ENCODE measurements at regions not wholly inside any gene's neighbourhood (a gene's known extent, or its start where the extent isn't known, plus 50 kb on each side); places are given as distances from the start of the nearest gene placed in this dataset.
"Not testable (repeated sequence)": the region's sequence is repeated elsewhere in the genome, so short reads cannot be mapped to it uniquely, and the experiment has no call there.

DNA sequence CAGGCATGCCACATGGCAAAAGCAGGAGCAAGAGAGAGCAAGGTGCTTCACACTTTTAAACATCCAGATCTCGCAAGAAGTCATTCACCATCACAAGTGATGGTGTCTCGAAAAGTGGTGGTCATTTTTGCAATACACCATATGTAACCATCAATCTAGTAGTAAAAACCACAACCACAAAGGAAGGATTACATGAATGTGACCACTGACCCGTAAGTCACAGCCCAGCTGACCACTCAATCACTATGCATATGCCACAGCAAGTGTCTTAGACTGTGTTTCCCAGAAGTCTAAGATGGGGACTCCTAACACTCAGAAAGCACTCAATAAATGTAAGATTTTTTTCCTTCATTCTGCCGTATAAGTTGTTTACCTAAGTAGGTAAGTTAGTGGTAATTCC is 76.9 kb downstream of the FH start:
- H3K9me3 Mint-ChIP-seq = peaks cover under 1% of the 10 kb centered on the region
- intact Hi-C loops (cut with DNase I, micrococcal nuclease) = no loop called here
- CTCF ChIA-PET = no interaction called here

DNA sequence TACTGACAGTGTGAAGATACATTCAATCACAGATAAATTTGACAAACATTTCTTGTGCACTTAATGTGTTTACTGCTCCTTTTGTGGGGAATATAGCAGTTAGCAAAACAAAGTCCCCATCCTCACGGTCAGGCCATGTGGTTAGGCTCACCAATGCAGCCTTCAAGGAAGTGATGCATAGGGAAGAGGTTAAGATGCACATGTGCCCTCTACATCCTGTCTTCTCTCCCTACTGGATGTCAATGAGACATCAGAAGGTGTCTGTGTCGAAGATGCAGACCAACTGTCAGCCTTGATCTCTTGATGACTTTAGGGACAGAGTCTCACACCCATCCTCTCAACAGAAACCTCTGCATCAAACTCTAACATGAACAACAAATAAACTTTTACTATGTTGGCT is 78.7 kb downstream of the FH start:
- TF ChIP-seq, protein P1, sequence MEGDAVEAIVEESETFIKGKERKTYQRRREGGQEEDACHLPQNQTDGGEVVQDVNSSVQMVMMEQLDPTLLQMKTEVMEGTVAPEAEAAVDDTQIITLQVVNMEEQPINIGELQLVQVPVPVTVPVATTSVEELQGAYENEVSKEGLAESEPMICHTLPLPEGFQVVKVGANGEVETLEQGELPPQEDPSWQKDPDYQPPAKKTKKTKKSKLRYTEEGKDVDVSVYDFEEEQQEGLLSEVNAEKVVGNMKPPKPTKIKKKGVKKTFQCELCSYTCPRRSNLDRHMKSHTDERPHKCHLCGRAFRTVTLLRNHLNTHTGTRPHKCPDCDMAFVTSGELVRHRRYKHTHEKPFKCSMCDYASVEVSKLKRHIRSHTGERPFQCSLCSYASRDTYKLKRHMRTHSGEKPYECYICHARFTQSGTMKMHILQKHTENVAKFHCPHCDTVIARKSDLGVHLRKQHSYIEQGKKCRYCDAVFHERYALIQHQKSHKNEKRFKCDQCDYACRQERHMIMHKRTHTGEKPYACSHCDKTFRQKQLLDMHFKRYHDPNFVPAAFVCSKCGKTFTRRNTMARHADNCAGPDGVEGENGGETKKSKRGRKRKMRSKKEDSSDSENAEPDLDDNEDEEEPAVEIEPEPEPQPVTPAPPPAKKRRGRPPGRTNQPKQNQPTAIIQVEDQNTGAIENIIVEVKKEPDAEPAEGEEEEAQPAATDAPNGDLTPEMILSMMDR (IDR thresholded peaks at IDR 0.05) = no peak
- Mint-ChIP-seq H3K27me3 (peaks cover 9% of the 10 kb centered on the region), H3K27ac (no peak overlapping the region), H3K4me1 (ENCODE audit: low read depth) (no peaks in the 10 kb centered on the region), H3K9me3 (no peaks in the 10 kb centered on the region), H3K36me3 (ENCODE audit: low read depth) (no peaks in the 10 kb centered on the region), H3K4me3 (no peak overlapping the region)
- DNase-seq (no peak), ATAC-seq (ENCODE audit: poor library complexity) (no peak)
- no peaks in the 10 kb centered on the region for H3K27me3 ChIP-seq (ENCODE audit: control insufficient read depth in 1 of 2, insufficient read depth in 2 of 2, low read length in 2 of 2)
- H3K4me1 ChIP-seq (ENCODE audit: insufficient read depth, low read length) = no peaks in the 10 kb centered on the region
- POLR2A ChIA-PET = no interaction called here
- H3K36me3 ChIP-seq (ENCODE audit: insufficient read depth, low read length) = no peaks in the 10 kb centered on the region
- H3K4me3 ChIP-seq (ENCODE audit: low read length) = no peak overlapping the region
- H3K27ac ChIP-seq (ENCODE audit: low read depth in 1 of 2, low read length in 2 of 2) = no peak overlapping the region
- CTCF ChIA-PET = no interaction called here
- H3K9me3 ChIP-seq (ENCODE audit: control insufficient read depth in 1 of 2, insufficient read depth in 1 of 2, low read length in 2 of 2) = peaks cover 0 to 4% of the 10 kb centered on the region in 2 experiments
- intact Hi-C loops (cut with DNase I, micrococcal nuclease) = no loop called here

More for the DNA sequence above, 76.9 kb downstream of the FH start:
- POLR2A ChIA-PET = no interaction called here
- TF ChIP-seq, protein P1 (IDR thresholded peaks at IDR 0.05) = no peak
- Mint-ChIP-seq H3K27me3 (peaks cover 9% of the 10 kb centered on the region), H3K4me1 (ENCODE audit: low read depth) (no peaks in the 10 kb centered on the region), H3K36me3 (ENCODE audit: low read depth) (no peaks in the 10 kb centered on the region), H3K27ac (no peak overlapping the region), H3K4me3 (no peak overlapping the region)
- Histone ChIP-seq H3K27ac (ENCODE audit: low read depth in 1 of 2, low read length in 2 of 2) (no peak overlapping the region), H3K4me1 (ENCODE audit: insufficient read depth, low read length) (no peaks in the 10 kb centered on the region), H3K4me3 (ENCODE audit: low read length) (no peak overlapping the region), H3K27me3 (ENCODE audit: control insufficient read depth in 1 of 2, insufficient read depth in 2 of 2, low read length in 2 of 2) (no peaks in the 10 kb centered on the region), H3K9me3 (ENCODE audit: control insufficient read depth in 1 of 2, insufficient read depth in 1 of 2, low read length in 2 of 2) (peaks cover 0 to 4% of the 10 kb centered on the region in 2 experiments), H3K36me3 (ENCODE audit: insufficient read depth, low read length) (no peaks in the 10 kb centered on the region)
- no peak for DNase-seq
- no peak for ATAC-seq (ENCODE audit: poor library complexity)

DNA sequence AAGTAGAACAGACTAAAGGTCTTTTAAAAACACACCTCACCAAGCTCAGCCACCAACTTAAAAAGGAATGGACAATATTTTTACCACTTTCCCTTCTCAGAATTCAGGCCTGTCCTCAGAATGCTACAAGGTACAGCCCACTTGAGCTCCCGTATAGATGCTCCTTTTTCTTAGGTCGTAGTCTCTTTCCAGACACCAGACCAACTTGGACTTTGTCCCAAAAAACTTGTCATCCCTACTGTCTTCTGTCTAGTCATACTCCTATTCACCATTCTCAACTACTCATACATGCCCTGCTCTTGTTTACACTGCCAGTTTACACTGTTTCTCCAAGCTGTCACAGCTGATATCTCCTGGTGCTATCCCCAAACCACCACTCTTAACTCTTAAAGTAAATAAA is 80.9 kb downstream of the FH start:
- CTCF ChIA-PET, POLR2A ChIA-PET: not testable (repeated sequence)

DNA sequence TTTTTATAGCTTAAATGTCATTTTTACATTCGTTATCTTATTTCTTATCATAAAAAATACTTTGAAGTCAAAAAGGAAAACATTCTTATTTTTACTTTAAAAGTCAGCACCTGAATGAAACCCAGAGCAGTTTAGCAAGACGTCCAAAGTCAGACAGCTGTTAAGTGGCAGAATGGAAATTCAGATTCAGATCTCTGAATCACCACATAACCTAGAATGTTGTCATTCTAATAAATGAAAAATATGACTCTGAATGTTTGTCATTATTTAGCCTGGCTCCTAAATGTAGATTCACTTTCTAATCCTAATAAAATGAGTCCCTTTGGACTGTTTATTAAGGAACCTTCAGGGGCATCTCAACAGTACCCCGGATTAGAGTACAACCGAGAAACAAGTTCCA is 75.2 kb upstream of the RGS7 start:
- Mint-ChIP-seq H3K9me3 (no peaks in the 10 kb centered on the region), H3K4me3 (no peak overlapping the region), H3K36me3 (ENCODE audit: low read depth) (no peaks in the 10 kb centered on the region), H3K27ac (no peak overlapping the region), H3K4me1 (ENCODE audit: low read depth) (no peaks in the 10 kb centered on the region), H3K27me3 (peaks cover 30% of the 10 kb centered on the region)
- Histone ChIP-seq H3K27ac (ENCODE audit: low read depth in 1 of 2, low read length in 2 of 2) (no peak overlapping the region), H3K27me3 (ENCODE audit: control insufficient read depth in 1 of 2, insufficient read depth in 2 of 2, low read length in 2 of 2) (peaks cover 0 to 5% of the 10 kb centered on the region in 2 experiments), H3K4me1 (ENCODE audit: insufficient read depth, low read length) (no peaks in the 10 kb centered on the region), H3K36me3 (ENCODE audit: insufficient read depth, low read length) (no peaks in the 10 kb centered on the region), H3K9me3 (ENCODE audit: control insufficient read depth in 1 of 2, insufficient read depth in 1 of 2, low read length in 2 of 2) (peaks cover 0 to 8% of the 10 kb centered on the region in 2 experiments), H3K4me3 (ENCODE audit: low read length) (no peak overlapping the region)
- TF ChIP-seq, protein P1 (IDR thresholded peaks at IDR 0.05) = no peak
- ChIA-PET POLR2A (no interaction called here), CTCF (no interaction called here)
- no peak for ATAC-seq (ENCODE audit: poor library complexity)
- no peak for DNase-seq
- intact Hi-C loops (cut with DNase I, micrococcal nuclease) = no loop called here

More for the DNA sequence above, 80.9 kb downstream of the FH start:
- DNase-seq; H3K4me3 ChIP-seq (ENCODE audit: low read length); H3K9me3 Mint-ChIP-seq; H3K4me1 ChIP-seq (ENCODE audit: insufficient read depth, low read length); ATAC-seq (ENCODE audit: poor library complexity); H3K36me3 Mint-ChIP-seq (ENCODE audit: low read depth); intact Hi-C loops (cut with DNase I, micrococcal nuclease); H3K36me3 ChIP-seq (ENCODE audit: insufficient read depth, low read length); H3K27me3 ChIP-seq (ENCODE audit: control insufficient read depth in 1 of 2, insufficient read depth in 2 of 2, low read length in 2 of 2); H3K9me3 ChIP-seq (ENCODE audit: control insufficient read depth in 1 of 2, insufficient read depth in 1 of 2, low read length in 2 of 2); H3K27ac Mint-ChIP-seq; H3K27ac ChIP-seq (ENCODE audit: low read depth in 1 of 2, low read length in 2 of 2); H3K4me1 Mint-ChIP-seq (ENCODE audit: low read depth); H3K4me3 Mint-ChIP-seq: not testable (repeated sequence)
- peaks cover 14% of the 10 kb centered on the region for H3K27me3 Mint-ChIP-seq

DNA sequence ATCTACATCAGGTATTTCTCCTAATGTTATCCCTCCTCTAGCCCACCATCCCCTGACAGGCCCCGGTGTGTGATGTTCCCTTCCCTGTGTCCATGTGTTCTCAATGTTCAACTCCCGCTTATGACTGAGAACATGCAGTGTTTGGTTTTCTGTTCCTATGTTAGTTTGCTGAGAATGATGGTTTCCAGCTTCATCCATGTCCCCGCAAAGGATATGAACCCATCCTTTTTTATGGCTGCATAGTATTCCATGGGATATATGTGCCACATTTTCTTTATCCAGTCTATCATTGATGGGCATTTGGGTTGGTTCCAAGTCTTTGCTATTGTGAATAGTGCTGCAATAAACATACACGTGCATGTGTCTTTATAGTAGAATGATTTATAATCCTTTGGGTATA is 68.1 kb upstream of the RGS7 start:
- H3K4me1 ChIP-seq (ENCODE audit: insufficient read depth, low read length); H3K36me3 ChIP-seq (ENCODE audit: insufficient read depth, low read length); H3K4me3 Mint-ChIP-seq; CTCF ChIA-PET; H3K4me1 Mint-ChIP-seq (ENCODE audit: low read depth); ATAC-seq (ENCODE audit: poor library complexity); DNase-seq; H3K9me3 Mint-ChIP-seq; H3K27ac ChIP-seq (ENCODE audit: low read depth in 1 of 2, low read length in 2 of 2); H3K4me3 ChIP-seq (ENCODE audit: low read length); H3K27ac Mint-ChIP-seq; intact Hi-C loops (cut with DNase I, micrococcal nuclease); H3K36me3 Mint-ChIP-seq (ENCODE audit: low read depth); POLR2A ChIA-PET: not testable (repeated sequence)
- Histone ChIP-seq H3K9me3 (ENCODE audit: control insufficient read depth in 1 of 2, insufficient read depth in 1 of 2, low read length in 2 of 2) (peaks cover 0 to 12% of the 10 kb centered on the region in 2 experiments), H3K27me3 (ENCODE audit: control insufficient read depth in 1 of 2, insufficient read depth in 2 of 2, low read length in 2 of 2) (peaks cover 21 to 27% of the 10 kb centered on the region in 2 experiments)
- H3K27me3 Mint-ChIP-seq = peaks cover 82% of the 10 kb centered on the region

Data from CD4-positive, alpha-beta T cell (primary cell).